Brain pericyte (primary cell): ENCODE measurements at regions not wholly inside any gene's neighbourhood (a gene's known extent, or its start where the extent isn't known, plus 50 kb on each side); places are given as distances from the start of the nearest gene placed in this dataset.
"Not testable (repeated sequence)": the region's sequence is repeated elsewhere in the genome, so short reads cannot be mapped to it uniquely, and the experiment has no call there.

Experiments used
- DNase-seq: peaks from one replicate; pipeline ENCODE4 v3.0.0-alpha.2; 2012; ENCODE audit warnings: low read depth, low spot score

DNA sequence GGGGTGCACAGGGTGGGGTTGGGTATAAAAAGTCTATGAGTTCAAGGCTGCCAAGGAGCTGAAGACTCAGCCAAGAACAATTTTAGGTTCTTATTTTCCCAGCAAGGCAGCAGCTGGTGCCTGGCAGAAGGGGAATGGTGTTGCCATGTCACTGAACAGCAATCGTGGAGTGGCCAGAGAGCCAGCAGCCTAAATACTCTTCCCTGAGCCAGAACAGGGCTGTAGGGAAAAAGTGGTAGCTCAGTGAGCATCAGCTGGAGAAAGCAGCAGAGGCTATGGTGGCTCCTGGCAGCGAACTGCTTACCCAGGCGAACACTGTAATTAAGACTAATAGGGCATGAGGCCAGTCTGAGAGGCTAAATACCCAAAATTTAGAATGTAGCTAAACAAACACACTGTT lies 334.9 kb downstream of the RMST start:
- no peak for DNase-seq

DNA sequence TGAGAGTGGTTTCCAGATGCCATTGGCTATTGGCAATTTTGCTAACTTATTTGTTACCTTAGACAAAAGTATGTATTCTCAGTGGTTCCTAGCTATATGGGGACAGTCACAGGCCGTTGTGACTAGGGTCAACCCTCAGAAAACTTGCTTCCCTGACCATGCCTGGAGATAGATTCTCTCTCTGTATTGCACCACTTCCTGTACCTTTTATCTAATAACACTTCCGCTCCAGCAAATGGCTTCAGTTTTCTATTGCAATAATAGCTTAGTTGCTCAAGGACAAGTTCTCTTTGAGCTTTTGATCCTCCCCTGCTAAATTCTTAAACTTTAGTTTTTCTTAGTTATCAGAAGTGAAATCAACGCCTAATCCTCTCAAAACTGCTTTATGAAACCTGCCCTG lies 338.0 kb downstream of the RMST start:
- DNase-seq, result no peak

DNA sequence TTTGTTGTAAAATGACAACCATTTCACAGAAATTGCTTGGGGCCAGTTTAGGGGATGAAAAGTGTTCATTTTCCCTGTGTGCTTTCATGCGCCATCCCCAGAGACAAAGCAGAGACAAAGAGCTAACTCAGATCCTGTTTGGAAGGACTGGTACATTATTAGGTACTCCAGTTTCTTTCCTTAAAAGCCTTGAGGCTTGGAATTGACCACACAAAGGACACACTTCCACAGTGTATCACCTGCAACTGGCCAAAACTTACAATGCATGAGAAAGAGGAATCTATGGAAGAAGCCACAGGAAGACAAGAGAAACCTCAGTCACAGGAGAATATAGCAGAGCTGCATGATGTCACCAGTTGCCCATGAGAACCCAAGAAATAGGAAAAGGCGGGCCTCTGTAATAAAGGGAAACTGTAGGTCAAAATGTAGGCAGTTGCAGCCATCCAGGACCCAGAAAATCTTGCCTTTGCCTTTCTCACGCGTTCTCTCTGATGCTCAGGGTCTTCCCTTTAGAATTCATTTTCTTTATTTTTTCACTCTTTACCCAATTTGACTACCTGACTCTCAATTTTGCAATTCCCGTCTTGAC lies 339.0 kb downstream of the RMST start:
- no peak for DNase-seq

DNA sequence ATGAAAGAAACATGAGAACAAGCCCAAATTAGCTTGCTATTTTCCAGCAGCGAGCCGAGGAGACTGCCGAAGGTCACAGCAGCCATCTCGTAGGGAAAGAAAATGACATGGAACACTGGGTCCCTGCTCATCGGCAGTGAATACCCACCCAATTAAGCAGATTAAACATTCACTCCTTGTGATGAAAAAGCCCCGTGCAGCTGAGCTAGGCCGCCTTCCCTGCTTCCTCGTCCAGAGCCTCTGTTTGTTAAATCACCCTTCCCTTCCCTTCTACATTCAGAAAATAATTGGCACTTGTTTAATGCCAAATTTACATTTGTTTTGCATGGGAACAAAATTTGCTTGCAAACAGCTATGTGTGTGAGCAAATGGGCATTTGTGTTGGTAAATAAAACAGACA lies 342.5 kb downstream of the RMST start:
- no peak for DNase-seq

DNA sequence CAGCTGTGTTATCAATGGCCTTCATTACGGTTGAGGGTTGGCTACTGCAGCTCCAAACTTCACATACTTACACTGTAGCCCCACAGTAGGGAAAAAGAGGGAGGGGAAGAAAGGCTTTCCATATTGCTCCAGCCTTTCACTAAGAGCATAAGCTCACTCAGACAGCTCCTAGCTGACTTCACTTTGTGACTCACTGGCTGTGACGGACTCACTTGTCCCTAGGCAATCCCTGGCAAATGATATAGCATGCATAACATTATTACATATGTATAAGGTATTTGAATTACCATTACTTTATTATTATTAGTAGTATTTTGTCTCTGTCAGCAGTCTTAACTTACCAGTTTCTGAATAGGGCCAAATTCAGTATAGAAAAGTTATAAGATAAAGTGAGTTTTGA lies 350.7 kb downstream of the RMST start:
- no peak for DNase-seq

DNA sequence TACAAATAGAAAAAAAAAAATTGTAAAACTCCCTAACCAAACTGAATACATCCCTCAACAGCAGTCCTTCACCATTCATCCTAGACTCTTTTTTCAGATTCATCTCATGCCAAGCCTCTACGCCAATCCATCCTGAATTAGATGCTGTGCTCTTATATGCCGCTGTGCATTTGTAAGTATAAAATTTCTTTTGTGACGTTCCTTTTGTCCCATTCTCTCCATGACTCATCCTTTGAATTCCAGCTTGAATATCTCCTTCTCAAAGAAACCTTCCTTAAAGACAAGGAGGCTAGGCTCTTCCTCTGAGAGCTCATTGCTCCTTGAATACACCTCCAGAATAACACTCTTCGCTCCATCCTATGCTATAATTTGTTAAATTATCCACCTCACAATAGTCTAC lies 359.2 kb downstream of the RMST start:
- no peak for DNase-seq

DNA sequence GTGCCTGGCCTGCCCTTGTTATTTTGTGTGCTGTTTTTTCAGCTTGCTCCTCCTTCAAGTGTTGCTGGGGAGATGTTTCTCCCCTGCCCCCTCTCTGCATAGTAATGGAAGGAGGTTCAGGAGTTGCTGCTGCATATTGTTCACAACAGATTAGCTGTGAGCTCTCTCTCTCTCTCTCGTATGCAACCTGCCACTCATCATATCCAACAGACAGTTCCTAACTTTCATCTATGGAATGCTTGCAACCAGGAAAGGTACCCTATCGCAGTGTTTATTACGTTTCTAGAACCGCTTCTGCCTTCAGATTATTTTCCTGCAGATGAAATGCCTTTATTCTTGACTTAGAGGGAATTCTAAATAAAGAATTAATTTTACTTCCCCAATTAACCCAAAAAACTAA lies 372.9 kb downstream of the RMST start:
- DNase-seq, result no peak

DNA sequence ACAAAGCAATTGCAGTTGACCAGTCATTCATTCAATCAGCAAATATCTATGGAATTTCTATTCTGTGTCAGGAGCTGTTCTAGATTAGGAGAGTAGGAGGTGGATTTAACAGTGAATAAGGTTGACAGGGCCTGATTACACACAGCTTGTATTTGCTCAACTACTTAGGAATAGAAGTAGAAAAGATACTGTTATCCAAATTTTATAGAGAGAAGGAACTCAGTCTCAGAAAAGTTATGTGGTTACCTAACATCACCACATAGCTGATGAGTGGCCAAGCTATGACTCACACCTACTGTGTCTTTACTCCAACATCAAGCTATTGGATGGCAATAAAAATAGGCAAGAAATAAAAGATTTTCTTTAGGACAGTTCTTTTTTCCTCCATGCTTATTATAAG lies 374.8 kb downstream of the RMST start:
- DNase-seq, result no peak

DNA sequence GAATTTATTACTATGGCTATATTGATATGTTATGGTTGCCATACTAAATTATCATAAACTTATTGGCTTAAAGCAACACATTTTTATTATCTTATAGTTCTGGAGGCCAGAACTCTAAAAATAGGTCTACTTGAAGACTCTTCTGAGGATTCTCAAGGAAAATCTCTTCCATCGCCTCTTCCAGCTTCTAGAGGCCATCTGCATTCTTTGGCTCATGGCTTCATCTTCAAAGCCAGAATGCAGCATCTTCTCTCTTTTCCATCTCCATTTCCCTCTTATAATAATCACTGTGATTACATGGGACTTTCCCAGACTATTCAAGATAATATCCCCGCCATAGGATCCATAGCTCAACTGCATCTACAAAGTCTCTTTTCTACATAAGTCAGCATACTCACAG lies 385.4 kb downstream of the RMST start:
- no peak for DNase-seq

DNA sequence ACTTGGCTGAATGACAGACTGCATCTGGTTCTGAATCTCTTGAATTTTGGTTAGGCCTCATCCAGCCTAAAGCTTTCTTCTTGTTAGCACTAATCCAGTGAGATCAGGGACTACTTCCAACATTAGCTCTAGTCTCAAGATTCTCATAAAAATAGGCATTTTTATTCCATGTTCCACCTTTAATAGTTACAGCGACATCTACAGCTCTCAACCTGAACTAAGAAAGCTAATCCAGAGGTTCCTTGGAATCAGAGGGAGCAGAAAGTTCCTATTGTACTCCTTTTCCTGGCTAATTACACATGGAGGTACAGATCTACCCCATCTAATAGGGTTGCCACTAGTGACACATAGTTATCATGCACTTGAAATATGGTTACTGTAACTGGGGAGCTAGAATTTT lies 391.9 kb downstream of the RMST start:
- DNase-seq, result no peak

DNA sequence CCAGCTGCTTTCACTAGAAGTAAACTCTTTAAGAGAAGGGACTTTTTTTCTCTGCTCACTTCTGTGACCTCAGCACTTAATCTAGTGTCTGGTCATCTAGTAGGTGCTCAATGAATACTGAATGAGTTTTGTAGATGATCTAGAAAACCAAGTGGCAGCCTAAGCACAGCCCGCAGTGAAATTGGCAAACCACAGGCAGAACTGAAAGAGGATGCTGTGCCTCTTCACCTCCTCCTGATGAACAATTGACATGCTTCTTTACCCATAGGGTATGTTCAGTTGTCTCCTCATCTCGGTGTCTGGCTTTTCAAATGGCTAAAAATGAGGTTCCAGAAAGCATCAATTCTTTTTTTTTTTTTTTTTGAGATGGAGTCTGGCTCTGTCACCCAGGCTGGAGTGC lies 399.5 kb downstream of the RMST start:
- DNase-seq, result no peak

DNA sequence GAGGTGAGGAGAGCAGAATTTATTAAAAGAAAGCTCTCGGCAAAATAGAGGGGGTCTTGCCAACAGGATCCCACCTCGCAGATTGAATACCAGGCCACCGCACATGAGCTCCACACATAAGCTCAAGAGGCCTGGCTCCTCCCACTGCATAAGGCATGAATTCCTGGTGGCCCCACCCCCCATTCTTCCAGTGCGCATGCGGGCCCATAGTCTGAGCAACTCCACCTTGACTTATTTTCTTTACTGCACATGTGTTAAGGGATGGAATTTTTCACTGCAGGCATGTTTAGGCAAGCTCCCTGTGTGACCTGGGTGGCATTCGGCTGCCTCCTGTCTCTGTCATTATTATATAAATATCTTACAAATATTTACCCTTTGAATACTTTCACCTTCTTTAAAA lies 412.5 kb downstream of the RMST start:
- no peak for DNase-seq

DNA sequence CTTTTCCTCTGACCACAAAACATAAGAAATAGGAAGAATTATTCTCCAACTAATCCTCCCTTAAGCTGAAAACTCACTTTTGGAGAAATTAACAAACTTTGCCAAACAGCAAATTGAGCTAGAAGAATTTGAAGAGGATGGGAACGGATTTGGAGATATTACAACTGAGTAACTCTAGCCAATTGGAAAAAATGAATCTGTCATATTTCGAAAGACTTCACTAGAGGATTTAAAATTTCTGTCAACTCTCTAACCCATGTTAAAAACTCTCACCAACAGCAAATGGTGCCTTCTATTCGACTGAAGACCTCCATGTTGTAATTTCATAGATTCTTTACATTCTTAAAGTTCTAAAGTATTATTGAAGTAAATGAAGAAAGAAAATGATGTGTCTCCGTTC lies 414.2 kb downstream of the RMST start:
- no peak for DNase-seq

DNA sequence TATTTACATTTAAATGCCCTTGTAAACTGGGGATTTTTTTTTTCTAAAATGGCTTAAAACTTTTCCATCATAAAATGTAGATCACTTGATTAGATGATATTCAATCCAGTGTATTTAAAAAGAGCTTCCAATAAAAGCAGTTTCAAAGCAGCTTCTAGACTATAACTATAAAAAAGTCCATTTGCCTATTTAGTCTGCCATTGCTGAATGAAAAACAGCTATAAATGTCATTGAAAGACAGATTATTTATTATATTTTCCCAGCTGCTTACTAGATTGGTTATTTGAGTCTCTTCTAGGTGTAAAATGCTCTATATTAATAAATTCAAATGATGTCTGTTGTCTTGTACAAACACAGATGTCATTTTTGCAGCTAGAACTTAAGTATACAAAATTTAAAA lies 414.8 kb downstream of the RMST start:
- no peak for DNase-seq

DNA sequence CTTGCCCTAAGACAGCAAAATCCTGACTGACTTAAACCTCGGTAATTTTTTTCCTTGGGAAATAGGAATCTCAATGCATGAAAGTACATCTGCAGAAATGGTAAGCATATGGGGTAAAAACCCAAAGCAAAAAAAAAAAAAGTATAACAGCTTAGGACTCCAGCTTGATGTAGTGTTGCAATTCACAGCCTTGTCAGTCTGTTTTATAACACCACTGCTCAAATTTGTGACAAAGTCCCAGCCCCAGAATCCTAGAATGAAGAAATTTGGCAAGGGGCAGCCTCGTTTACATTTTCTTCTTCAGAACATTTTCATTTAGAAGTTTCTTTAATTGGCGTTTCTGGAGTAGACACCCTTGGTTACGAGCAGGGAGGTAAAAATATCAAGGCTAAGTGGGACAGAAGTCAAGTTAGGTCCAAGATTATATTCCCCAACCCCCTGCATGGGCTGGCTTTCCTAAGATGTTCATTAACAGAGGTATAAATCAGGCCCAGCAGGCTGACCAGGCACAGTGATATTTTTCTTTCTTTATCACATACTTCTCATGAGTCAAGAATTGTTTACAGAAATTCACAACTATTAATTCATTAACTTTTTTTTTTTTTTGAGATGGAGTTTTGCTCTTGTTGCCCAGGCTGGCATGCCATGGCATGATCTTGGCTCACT lies 424.0 kb downstream of the RMST start:
- DNase-seq, result no peak

DNA sequence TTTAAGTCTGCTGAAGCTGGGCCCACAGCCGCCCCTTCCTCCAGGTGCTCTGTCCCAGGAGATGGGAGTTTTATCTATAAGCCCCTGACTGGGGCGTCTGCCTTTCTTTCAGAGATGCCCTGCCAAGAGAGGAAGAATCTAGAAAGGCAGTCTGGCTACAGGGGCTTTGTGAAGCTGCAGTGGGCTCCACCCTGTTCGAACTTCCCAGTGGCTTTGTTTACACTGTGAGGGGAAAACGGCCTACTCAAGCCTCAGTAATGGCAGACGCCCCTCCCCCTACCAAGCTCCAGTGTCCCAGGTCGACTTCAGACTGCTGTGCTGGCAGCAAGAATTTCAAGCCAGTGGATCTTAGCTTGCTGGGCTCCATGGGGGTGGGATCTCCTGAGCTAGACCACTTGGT lies 435.3 kb downstream of the RMST start:
- DNase-seq, result not testable (repeated sequence)

DNA sequence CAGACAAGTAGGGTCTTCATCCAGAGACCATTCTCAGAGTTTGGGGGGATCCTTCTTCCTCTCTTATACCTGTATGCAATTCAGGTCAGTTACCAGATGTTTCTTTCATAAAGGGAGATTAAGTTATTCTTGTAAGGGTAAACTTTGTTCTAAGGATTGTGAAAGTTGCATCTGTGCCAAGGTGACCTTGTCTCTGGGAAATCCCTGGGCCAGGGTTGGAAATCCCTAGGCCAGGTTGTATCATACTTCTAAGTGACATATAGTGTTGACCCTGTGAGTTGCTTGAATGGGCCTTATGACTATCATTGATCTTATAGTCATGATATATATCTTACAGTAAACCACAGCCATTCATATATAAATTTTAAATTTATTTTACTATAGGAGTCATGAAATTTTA lies 436.9 kb downstream of the RMST start:
- no peak for DNase-seq

DNA sequence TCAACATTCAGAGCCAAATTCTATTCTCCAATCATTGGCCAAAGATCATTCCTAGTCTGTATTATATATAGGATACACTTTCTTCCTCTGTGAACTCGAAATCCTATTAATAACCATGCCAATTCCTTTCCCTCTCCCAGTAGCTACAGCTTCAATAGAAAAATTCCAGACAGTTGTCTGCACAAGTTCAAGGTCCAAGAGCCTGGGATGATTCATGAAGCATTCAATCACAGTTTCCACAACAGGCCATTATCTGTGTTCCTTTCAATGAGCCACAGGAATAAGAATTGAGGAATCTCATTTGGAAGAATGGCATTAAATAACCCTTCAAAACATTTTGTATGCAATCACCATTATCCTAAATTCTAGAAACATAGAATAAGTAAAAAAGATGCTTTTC lies 437.4 kb downstream of the RMST start:
- no peak for DNase-seq

DNA sequence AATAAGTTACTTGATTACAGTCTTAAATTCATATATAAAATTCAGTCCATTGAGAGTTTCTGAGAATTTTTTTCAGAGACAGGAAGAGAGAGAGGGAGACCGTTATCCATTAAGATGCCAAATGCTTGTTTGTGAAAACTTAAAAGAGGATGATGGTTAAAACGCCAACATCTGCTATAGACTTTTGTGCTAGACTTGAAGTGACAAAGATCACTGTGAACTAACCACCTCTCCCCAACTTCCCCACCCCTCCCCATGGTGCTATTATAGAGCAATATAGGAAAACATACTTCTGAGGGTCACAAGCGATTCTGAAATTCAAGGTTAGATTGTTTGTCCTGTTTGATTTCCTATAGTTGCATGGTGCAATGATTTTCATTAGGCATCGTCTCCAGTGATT lies 440.8 kb downstream of the RMST start:
- DNase-seq, result no peak

DNA sequence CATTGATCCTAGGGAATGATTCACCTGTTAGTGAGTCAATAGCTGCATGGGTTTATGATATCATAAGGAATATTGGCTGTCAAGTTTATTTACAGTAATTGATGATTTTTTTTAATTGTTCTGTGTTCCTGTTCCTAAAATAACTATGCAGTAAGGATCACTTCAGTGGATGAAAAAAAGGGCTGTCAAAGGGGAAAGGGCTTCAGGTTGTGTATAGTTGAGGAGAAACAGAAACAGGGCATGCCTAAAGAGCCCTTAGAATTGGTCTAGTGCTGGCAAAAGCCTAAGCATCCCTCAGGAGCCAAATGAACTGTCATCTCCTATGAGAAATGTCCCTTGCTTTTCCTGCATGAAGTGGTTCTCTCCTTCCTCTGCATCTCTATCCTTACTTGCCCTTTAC lies 444.9 kb downstream of the RMST start:
- no peak for DNase-seq

DNA sequence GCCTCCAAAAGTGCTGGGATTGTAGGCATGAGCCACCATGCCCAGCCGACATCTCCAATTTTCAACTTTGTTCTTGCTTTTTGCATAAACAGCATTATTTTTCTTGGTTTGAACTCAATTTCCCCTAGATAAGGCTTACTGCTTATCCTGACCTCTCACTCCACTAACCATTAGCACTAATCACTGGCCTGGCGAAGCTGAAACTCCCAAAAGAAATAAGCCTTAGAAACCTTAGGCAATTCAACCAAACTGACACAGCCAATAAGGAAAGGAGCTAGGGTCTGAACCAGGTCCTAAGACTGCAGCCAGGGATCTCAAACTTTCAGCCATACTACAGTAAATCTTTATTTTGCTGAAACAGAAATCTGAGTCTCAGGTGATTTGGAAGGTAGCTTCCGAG lies 448.0 kb downstream of the RMST start:
- no peak for DNase-seq

DNA sequence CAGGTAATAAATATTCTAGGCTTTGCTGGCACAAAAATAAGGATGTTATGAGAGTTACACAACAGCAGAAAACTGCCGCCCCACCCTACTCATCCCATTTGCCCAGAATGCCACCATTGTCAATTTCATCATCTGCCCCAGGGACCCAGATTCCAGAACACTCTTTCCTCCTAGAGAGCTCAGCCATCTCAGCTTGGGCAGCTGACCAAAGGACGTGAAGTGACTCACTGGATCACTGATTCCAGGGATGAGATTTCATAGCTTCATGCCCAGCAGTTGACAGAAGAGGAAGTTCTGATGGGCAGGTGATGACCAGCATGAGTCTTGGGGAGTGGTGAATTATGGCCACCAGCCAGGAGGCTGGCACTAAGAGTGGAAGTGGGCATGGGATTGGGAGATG lies 450.3 kb downstream of the RMST start:
- DNase-seq, result no peak

DNA sequence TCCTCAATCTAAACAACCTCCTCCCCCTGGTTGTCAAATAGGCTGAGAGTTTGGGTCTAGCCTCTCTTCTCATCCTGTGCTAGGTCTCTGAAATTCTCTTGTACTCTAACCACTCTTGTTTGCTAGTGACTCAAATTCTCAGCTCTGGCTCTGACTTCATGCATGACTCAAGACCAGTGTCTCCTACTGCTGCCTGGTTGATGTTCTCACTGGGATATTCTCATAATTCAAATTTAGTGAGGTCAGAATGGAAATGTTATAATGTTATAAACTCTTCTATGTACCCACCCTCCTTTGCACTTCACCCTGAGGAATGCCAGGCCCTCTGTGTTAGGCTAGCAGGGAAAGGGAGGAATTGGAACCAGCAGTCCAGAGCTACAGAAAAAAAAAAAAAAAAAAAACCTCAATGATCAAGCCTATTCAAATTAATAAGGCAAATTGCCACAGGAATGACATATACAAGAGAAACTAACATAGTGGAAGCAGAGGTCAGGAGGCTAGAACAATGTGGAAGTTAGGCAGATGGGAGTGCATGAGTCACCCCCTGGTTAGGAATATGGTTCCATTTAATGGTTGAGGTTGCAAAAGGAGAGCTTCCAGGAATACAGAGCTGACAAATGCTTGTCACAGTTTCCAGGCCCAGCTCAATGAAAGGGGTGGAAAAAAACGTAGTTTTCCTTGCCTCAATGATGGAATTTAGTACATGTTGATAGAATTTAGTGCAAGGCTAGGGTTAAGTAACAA lies 459.5 kb downstream of the RMST start:
- peak; percentile 6 for DNase-seq
